ENCODE measurements at regions not wholly inside any gene's neighbourhood (a gene's known extent, or its start where the extent isn't known, plus 50 kb on each side); places are given as distances from the start of the nearest gene placed in this dataset.
"Not testable (repeated sequence)": the region's sequence is repeated elsewhere in the genome, so short reads cannot be mapped to it uniquely, and the experiment has no call there.

- no peaks in the 10 kb centered on the region for H3K4me1 ChIP-seq (ENCODE audit: control insufficient read depth, insufficient read depth, low read length)
- WGBS (ENCODE audit: insufficient coverage): 17% methylated on average over 6 of the region's 17 CpGs
- H3K27ac ChIP-seq (ENCODE audit: low read depth, low read length): no peak overlapping the region
- peak; percentile 46 to 95 (median 61) for DNase-seq (ENCODE audit: low read depth in 4 of 6, low spot score in 6 of 6)
- H3K9me3 ChIP-seq (ENCODE audit: control insufficient read depth, insufficient read depth, low read length): no peaks in the 10 kb centered on the region
- H3K36me3 ChIP-seq (ENCODE audit: control insufficient read depth, insufficient read depth, low read length): no peaks in the 10 kb centered on the region
- H3K4me3 ChIP-seq (ENCODE audit: low read depth, low read length): no peak overlapping the region
- H3K27me3 ChIP-seq (ENCODE audit: control insufficient read depth, insufficient read depth, low read length): no peaks in the 10 kb centered on the region
Measured at GRCh38 chr7:136405931-136406777, 429.0 kb upstream of the MTPN start.

GRCh38 chr7:136403591-136403990 lies 426.4 kb upstream of the MTPN start:
- peak in 1 of 6 donors; percentile 16 for DNase-seq (ENCODE audit: low read depth in 4 of 6, low spot score in 6 of 6)
- H3K27ac ChIP-seq (ENCODE audit: low read depth, low read length): no peak overlapping the region
- no peak overlapping the region for H3K4me3 ChIP-seq (ENCODE audit: low read depth, low read length)
- no peaks in the 10 kb centered on the region for H3K36me3 ChIP-seq (ENCODE audit: control insufficient read depth, insufficient read depth, low read length)
- H3K4me1 ChIP-seq (ENCODE audit: control insufficient read depth, insufficient read depth, low read length): no peaks in the 10 kb centered on the region
- H3K27me3 ChIP-seq (ENCODE audit: control insufficient read depth, insufficient read depth, low read length): no peaks in the 10 kb centered on the region
- no peaks in the 10 kb centered on the region for H3K9me3 ChIP-seq (ENCODE audit: control insufficient read depth, insufficient read depth, low read length)
- 100% methylated on average over 1 of the region's 4 CpGs for WGBS (ENCODE audit: insufficient coverage)

- Histone ChIP-seq H3K4me3 (ENCODE audit: low read depth, low read length) (no peak overlapping the region), H3K9me3 (ENCODE audit: control insufficient read depth, insufficient read depth, low read length) (no peaks in the 10 kb centered on the region), H3K36me3 (ENCODE audit: control insufficient read depth, insufficient read depth, low read length) (no peaks in the 10 kb centered on the region), H3K27me3 (ENCODE audit: control insufficient read depth, insufficient read depth, low read length) (no peaks in the 10 kb centered on the region), H3K27ac (ENCODE audit: low read depth, low read length) (no peak overlapping the region), H3K4me1 (ENCODE audit: control insufficient read depth, insufficient read depth, low read length) (no peaks in the 10 kb centered on the region)
- DNase-seq (ENCODE audit: low read depth in 4 of 6, low spot score in 6 of 6): no peak
- no CpG with 5 or more reads among the region's 5 CpGs for WGBS (ENCODE audit: insufficient coverage)
Measured at GRCh38 chr7:136400877-136401276, 423.7 kb upstream of the MTPN start.

- Histone ChIP-seq H3K4me3 (ENCODE audit: low read depth, low read length) (no peak overlapping the region), H3K27me3 (ENCODE audit: control insufficient read depth, insufficient read depth, low read length) (no peaks in the 10 kb centered on the region), H3K9me3 (ENCODE audit: control insufficient read depth, insufficient read depth, low read length) (no peaks in the 10 kb centered on the region), H3K4me1 (ENCODE audit: control insufficient read depth, insufficient read depth, low read length) (no peaks in the 10 kb centered on the region), H3K36me3 (ENCODE audit: control insufficient read depth, insufficient read depth, low read length) (no peaks in the 10 kb centered on the region), H3K27ac (ENCODE audit: low read depth, low read length) (no peak overlapping the region)
- DNase-seq (ENCODE audit: low read depth in 4 of 6, low spot score in 6 of 6): peak in 1 of 6 donors; percentile 56
- 60% methylated on average over 1 of the region's 2 CpGs for WGBS (ENCODE audit: insufficient coverage)
Measured at GRCh38 chr7:136399385-136399784, 422.2 kb upstream of the MTPN start.

GRCh38 chr7:136392856-136393255 lies 415.7 kb upstream of the MTPN start:
- DNase-seq (ENCODE audit: low read depth in 4 of 6, low spot score in 6 of 6): no peak
- Histone ChIP-seq H3K4me1 (ENCODE audit: control insufficient read depth, insufficient read depth, low read length) (no peaks in the 10 kb centered on the region), H3K9me3 (ENCODE audit: control insufficient read depth, insufficient read depth, low read length) (no peaks in the 10 kb centered on the region), H3K27me3 (ENCODE audit: control insufficient read depth, insufficient read depth, low read length) (no peaks in the 10 kb centered on the region), H3K27ac (ENCODE audit: low read depth, low read length) (no peak overlapping the region), H3K4me3 (ENCODE audit: low read depth, low read length) (no peak overlapping the region), H3K36me3 (ENCODE audit: control insufficient read depth, insufficient read depth, low read length) (no peaks in the 10 kb centered on the region)
- 90% methylated on average over 2 of the region's 2 CpGs for WGBS (ENCODE audit: insufficient coverage)

GRCh38 chr7:136391371-136391770 lies 414.2 kb upstream of the MTPN start:
- no peaks in the 10 kb centered on the region for H3K9me3 ChIP-seq (ENCODE audit: control insufficient read depth, insufficient read depth, low read length)
- no peaks in the 10 kb centered on the region for H3K36me3 ChIP-seq (ENCODE audit: control insufficient read depth, insufficient read depth, low read length)
- H3K27me3 ChIP-seq (ENCODE audit: control insufficient read depth, insufficient read depth, low read length): no peaks in the 10 kb centered on the region
- H3K4me3 ChIP-seq (ENCODE audit: low read depth, low read length): no peak overlapping the region
- 89% methylated on average over 5 of the region's 6 CpGs for WGBS (ENCODE audit: insufficient coverage)
- DNase-seq (ENCODE audit: low read depth in 4 of 6, low spot score in 6 of 6): no peak
- no peak overlapping the region for H3K27ac ChIP-seq (ENCODE audit: low read depth, low read length)
- H3K4me1 ChIP-seq (ENCODE audit: control insufficient read depth, insufficient read depth, low read length): no peaks in the 10 kb centered on the region

- no peaks in the 10 kb centered on the region for H3K27me3 ChIP-seq (ENCODE audit: control insufficient read depth, insufficient read depth, low read length)
- DNase-seq (ENCODE audit: low read depth in 4 of 6, low spot score in 6 of 6): no peak
- no peak overlapping the region for H3K27ac ChIP-seq (ENCODE audit: low read depth, low read length)
- H3K36me3 ChIP-seq (ENCODE audit: control insufficient read depth, insufficient read depth, low read length): no peaks in the 10 kb centered on the region
- no peaks in the 10 kb centered on the region for H3K9me3 ChIP-seq (ENCODE audit: control insufficient read depth, insufficient read depth, low read length)
- no peaks in the 10 kb centered on the region for H3K4me1 ChIP-seq (ENCODE audit: control insufficient read depth, insufficient read depth, low read length)
- H3K4me3 ChIP-seq (ENCODE audit: low read depth, low read length): no peak overlapping the region
- WGBS (ENCODE audit: insufficient coverage): no CpG with 5 or more reads among the region's 3 CpGs
Measured at GRCh38 chr7:136389933-136390332, 412.8 kb upstream of the MTPN start.

GRCh38 chr7:136386876-136387275 lies 409.7 kb upstream of the MTPN start:
- H3K9me3 ChIP-seq (ENCODE audit: control insufficient read depth, insufficient read depth, low read length): no peaks in the 10 kb centered on the region
- H3K27ac ChIP-seq (ENCODE audit: low read depth, low read length): no peak overlapping the region
- H3K4me1 ChIP-seq (ENCODE audit: control insufficient read depth, insufficient read depth, low read length): no peaks in the 10 kb centered on the region
- H3K27me3 ChIP-seq (ENCODE audit: control insufficient read depth, insufficient read depth, low read length): no peaks in the 10 kb centered on the region
- no peaks in the 10 kb centered on the region for H3K36me3 ChIP-seq (ENCODE audit: control insufficient read depth, insufficient read depth, low read length)
- DNase-seq (ENCODE audit: low read depth in 4 of 6, low spot score in 6 of 6): no peak
- no peak overlapping the region for H3K4me3 ChIP-seq (ENCODE audit: low read depth, low read length)
- 52% methylated on average over 2 of the region's 2 CpGs for WGBS (ENCODE audit: insufficient coverage)

- not testable (repeated sequence) for H3K36me3 ChIP-seq (ENCODE audit: control insufficient read depth, insufficient read depth, low read length); H3K9me3 ChIP-seq (ENCODE audit: control insufficient read depth, insufficient read depth, low read length); H3K4me3 ChIP-seq (ENCODE audit: low read depth, low read length); H3K4me1 ChIP-seq (ENCODE audit: control insufficient read depth, insufficient read depth, low read length); DNase-seq (ENCODE audit: low read depth in 4 of 6, low spot score in 6 of 6); H3K27me3 ChIP-seq (ENCODE audit: control insufficient read depth, insufficient read depth, low read length); H3K27ac ChIP-seq (ENCODE audit: low read depth, low read length)
Measured at GRCh38 chr7:136371409-136371808, 394.2 kb upstream of the MTPN start.

- Histone ChIP-seq H3K36me3 (ENCODE audit: control insufficient read depth, insufficient read depth, low read length) (no peaks in the 10 kb centered on the region), H3K27me3 (ENCODE audit: control insufficient read depth, insufficient read depth, low read length) (no peaks in the 10 kb centered on the region), H3K27ac (ENCODE audit: low read depth, low read length) (no peak overlapping the region), H3K4me3 (ENCODE audit: low read depth, low read length) (no peak overlapping the region), H3K9me3 (ENCODE audit: control insufficient read depth, insufficient read depth, low read length) (no peaks in the 10 kb centered on the region), H3K4me1 (ENCODE audit: control insufficient read depth, insufficient read depth, low read length) (no peaks in the 10 kb centered on the region)
- DNase-seq (ENCODE audit: low read depth in 4 of 6, low spot score in 6 of 6): no peak
- no CpG with 5 or more reads among the region's 2 CpGs for WGBS (ENCODE audit: insufficient coverage)
Measured at GRCh38 chr7:136370137-136370536, 393.0 kb upstream of the MTPN start.
